ENCODE measurements at regions not wholly inside any gene's neighbourhood (a gene's known extent, or its start where the extent isn't known, plus 50 kb on each side); places are given as distances from the start of the nearest gene placed in this dataset.

GRCh38 chr22:49036513-49036912 lies 791.2 kb downstream of the BRD1 start:
- Histone ChIP-seq H3K4me3 (no peak overlapping the region), H3K27me3 (no peaks in the 10 kb centered on the region), H3K4me1 (ENCODE audit: insufficient read depth) (no peaks in the 10 kb centered on the region), H3K27ac (no peak overlapping the region), H3K36me3 (no peaks in the 10 kb centered on the region), H3K9me3 (no peaks in the 10 kb centered on the region)
- TF ChIP-seq EP300 (IDR thresholded peaks at IDR 0.05) (no peak), POLR2A (IDR thresholded peaks at IDR 0.05) (no peak)
- TF ChIP-seq, protein P1, sequence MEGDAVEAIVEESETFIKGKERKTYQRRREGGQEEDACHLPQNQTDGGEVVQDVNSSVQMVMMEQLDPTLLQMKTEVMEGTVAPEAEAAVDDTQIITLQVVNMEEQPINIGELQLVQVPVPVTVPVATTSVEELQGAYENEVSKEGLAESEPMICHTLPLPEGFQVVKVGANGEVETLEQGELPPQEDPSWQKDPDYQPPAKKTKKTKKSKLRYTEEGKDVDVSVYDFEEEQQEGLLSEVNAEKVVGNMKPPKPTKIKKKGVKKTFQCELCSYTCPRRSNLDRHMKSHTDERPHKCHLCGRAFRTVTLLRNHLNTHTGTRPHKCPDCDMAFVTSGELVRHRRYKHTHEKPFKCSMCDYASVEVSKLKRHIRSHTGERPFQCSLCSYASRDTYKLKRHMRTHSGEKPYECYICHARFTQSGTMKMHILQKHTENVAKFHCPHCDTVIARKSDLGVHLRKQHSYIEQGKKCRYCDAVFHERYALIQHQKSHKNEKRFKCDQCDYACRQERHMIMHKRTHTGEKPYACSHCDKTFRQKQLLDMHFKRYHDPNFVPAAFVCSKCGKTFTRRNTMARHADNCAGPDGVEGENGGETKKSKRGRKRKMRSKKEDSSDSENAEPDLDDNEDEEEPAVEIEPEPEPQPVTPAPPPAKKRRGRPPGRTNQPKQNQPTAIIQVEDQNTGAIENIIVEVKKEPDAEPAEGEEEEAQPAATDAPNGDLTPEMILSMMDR (IDR thresholded peaks at IDR 0.05) = no peak
- 34 to 61% (median 52%) methylated on average over 10 of the region's 10 CpGs for WGBS, 3 donors
- no peak for DNase-seq
- intact Hi-C loops (cut with DNase I) = no loop called here

DNA sequence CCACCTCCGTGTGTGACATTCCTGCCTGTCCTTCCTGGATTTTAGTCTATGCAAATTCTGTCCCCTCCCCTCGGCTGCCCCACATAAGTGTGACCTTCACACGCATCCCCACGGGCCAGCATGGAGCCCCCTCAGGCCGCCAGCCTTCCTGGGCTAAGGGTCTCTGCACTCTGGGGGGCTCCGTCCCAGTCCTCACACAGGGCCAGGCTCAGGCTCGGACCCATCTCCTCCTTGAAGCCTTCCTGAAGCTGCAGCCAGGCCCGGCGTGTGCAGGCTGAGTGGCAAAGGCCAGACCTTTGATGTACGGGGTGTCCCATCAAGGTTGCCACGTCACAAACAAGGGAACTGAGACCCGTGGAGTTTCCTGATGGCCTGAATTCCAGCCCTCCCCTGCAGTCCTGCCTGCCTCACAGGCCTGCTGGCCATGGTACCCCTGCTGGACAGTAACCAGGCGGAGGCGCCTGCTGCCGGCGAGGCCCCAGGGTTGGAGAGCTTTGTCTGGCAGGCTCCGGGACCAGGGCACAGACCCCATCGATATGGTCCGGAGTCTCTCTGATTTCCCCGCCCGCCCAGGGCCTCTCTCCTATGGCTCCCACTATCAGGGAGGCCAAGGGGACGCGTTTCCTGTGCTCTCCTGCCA lies 791.7 kb downstream of the BRD1 start:
- H3K27me3 ChIP-seq = no peaks in the 10 kb centered on the region
- H3K4me1 ChIP-seq (ENCODE audit: insufficient read depth) = no peaks in the 10 kb centered on the region
- WGBS, 3 donors = 65 to 76% (median 74%) methylated on average over 22 to 23 of the region's 23 CpGs
- H3K9me3 ChIP-seq = no peaks in the 10 kb centered on the region
- H3K27ac ChIP-seq = no peak overlapping the region
- TF ChIP-seq EP300 (IDR thresholded peaks at IDR 0.05) (no peak), POLR2A (IDR thresholded peaks at IDR 0.05) (no peak)
- TF ChIP-seq, protein P1 (IDR thresholded peaks at IDR 0.05) = no peak
- intact Hi-C loops (cut with DNase I) = no loop called here
- no peaks in the 10 kb centered on the region for H3K36me3 ChIP-seq
- no peak overlapping the region for H3K4me3 ChIP-seq
- DNase-seq = peak in 1 of 5 donors; percentile 9

DNA sequence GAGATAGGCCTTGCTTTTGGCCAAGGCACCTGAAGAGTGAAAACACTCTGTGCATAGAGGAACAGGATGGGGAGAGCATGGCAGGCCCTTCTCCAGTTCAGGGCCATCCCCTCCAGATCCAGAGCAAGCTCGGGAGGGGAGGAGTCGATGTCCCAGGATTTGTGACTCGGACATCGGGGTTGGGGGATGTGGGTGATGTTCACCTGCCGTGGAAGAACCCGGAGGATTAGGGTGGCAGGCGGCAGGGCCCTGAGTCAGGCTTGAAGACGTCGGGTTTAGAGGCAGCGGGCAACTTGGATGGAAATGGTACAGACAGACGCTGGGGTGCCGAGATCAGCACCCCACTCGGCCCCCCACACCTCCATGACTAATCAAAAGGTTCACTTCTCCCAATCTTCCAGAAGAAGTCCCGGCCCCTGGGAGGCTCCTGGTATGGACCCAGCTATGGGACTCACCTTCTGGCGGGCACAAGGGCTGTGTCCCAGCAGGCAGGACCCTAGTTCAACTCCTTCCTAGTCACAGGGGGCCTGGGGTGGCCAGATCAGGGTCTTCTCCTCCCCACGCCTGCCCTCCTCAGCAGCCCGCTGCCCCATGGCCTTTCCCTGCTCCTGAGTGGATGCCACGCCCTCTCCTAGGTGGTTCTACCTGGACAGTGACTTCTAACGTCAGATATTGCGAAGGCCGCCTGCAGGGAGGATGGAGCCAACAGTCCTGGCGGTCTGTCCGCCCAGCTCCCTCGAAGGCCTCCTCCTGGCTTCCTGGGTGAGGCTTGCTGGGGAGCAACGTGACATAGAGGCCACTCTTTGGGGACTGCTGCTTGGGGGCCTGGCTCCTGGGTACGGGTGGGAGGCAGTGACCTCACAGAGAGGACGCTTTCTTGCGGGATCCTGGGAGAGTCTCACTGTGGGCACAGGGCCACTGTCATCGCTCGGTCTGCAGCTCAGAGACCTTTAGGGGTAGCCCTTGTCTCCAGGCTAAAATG lies 792.5 kb downstream of the BRD1 start:
- no peaks in the 10 kb centered on the region for H3K27me3 ChIP-seq
- intact Hi-C loops (cut with DNase I) = no loop called here
- 80 to 88% (median 83%) methylated on average over 30 of the region's 30 CpGs for WGBS, 3 donors
- no peak overlapping the region for H3K4me3 ChIP-seq
- peak in 1 of 5 donors; percentile 16 for DNase-seq
- no peaks in the 10 kb centered on the region for H3K9me3 ChIP-seq
- TF ChIP-seq EP300 (IDR thresholded peaks at IDR 0.05) (no peak), POLR2A (IDR thresholded peaks at IDR 0.05) (no peak)
- TF ChIP-seq, protein P1 (IDR thresholded peaks at IDR 0.05) = no peak
- H3K4me1 ChIP-seq (ENCODE audit: insufficient read depth) = no peaks in the 10 kb centered on the region
- H3K27ac ChIP-seq = no peak overlapping the region
- H3K36me3 ChIP-seq = no peaks in the 10 kb centered on the region

- 83 to 93% (median 90%) methylated on average over 9 of the region's 9 CpGs for WGBS, 3 donors
- Histone ChIP-seq H3K4me1 (ENCODE audit: insufficient read depth) (no peaks in the 10 kb centered on the region), H3K27ac (no peak overlapping the region), H3K9me3 (no peaks in the 10 kb centered on the region), H3K4me3 (no peak overlapping the region), H3K27me3 (no peaks in the 10 kb centered on the region), H3K36me3 (no peaks in the 10 kb centered on the region)
- intact Hi-C loops (cut with DNase I) = no loop called here
- DNase-seq = no peak
- TF ChIP-seq, protein P1 (IDR thresholded peaks at IDR 0.05) = no peak
- TF ChIP-seq EP300 (IDR thresholded peaks at IDR 0.05) = no peak
- no peak for TF ChIP-seq POLR2A (IDR thresholded peaks at IDR 0.05)
These were observed 794.1 kb downstream of the BRD1 start for GRCh38 chr22:49033616-49034015.
